Astrocyte (in vitro differentiated cells and primary cell): ENCODE measurements at regions not wholly inside any gene's neighbourhood (a gene's known extent, or its start where the extent isn't known, plus 50 kb on each side); places are given as distances from the start of the nearest gene placed in this dataset.

ENCODE experiments used
- DNase-seq: peaks from one replicate; pipeline ENCODE4 v3.0.0-alpha.2; 2010; ENCODE audit warnings: low read depth
- FAIRE-seq: peaks from 2 replicates; lab custom pipeline; 2011; peaks lifted over from hg19 to GRCh38; lab: Jason Lieb, UNC
- H2AFZ ChIP-seq: 2 replicates; pipeline ENCODE4 v1.6.0; 2012; ENCODE audit warnings: low read depth, low read length, inconsistent platforms
- H3K27ac ChIP-seq: 2 replicates; pipeline ENCODE4 v1.5.1; 2011; ENCODE audit warnings: low read depth, low read length, inconsistent platforms
- H3K27me3 ChIP-seq: 2 replicates; pipeline ENCODE4 v1.6.0; 2011; ENCODE audit warnings: low read length, inconsistent platforms; ENCODE audit not compliant: insufficient read depth
- H3K36me3 ChIP-seq: 2 replicates; pipeline ENCODE4 v1.5.1; 2011; ENCODE audit warnings: low read length, inconsistent platforms; ENCODE audit not compliant: insufficient read depth
- H3K4me1 ChIP-seq: 2 replicates; pipeline ENCODE4 v1.5.1; 2011; ENCODE audit warnings: low read length, inconsistent platforms; ENCODE audit not compliant: insufficient read depth
- H3K4me2 ChIP-seq: 2 replicates; pipeline ENCODE4 v1.6.0; 2012; ENCODE audit warnings: low read length, inconsistent platforms
- H3K4me3 ChIP-seq: 2 replicates; pipeline ENCODE4 v1.5.1; 2011; ENCODE audit warnings: low read depth, mild to moderate bottlenecking, low read length, inconsistent platforms; ENCODE audit not compliant: insufficient read depth
- H3K79me2 ChIP-seq: 2 replicates; pipeline ENCODE4 v1.6.0; 2012; ENCODE audit warnings: mild to moderate bottlenecking, low read length, inconsistent platforms; ENCODE audit not compliant: insufficient read depth
- H3K9ac ChIP-seq: 2 replicates; pipeline ENCODE4 v1.6.0; 2012; ENCODE audit warnings: mild to moderate bottlenecking, low read length, inconsistent platforms
- H3K9me3 ChIP-seq: 2 replicates; pipeline ENCODE4 v1.5.1; 2012; ENCODE audit warnings: low read depth, mild to moderate bottlenecking, low read length, inconsistent platforms; ENCODE audit not compliant: insufficient read depth
- H4K20me1 ChIP-seq: 2 replicates; pipeline ENCODE4 v1.6.0; 2012; ENCODE audit warnings: low read length, inconsistent platforms; ENCODE audit not compliant: insufficient read depth
- H3K27ac Mint-ChIP-seq: one replicate; pipeline ENCODE4 v1.8.0; 2021; ENCODE audit warnings: mild to moderate bottlenecking, mixed read lengths; ENCODE audit not compliant: unreplicated experiment
- H3K27me3 Mint-ChIP-seq: one replicate; pipeline ENCODE4 v1.8.0; 2021; ENCODE audit warnings: low read depth, mixed read lengths; ENCODE audit not compliant: unreplicated experiment
- H3K36me3 Mint-ChIP-seq: one replicate; pipeline ENCODE4 v1.8.0; 2021; ENCODE audit warnings: low read depth, mixed read lengths; ENCODE audit not compliant: unreplicated experiment
- H3K4me1 Mint-ChIP-seq: one replicate; pipeline ENCODE4 v1.8.0; 2021; ENCODE audit warnings: low read depth, mixed read lengths; ENCODE audit not compliant: unreplicated experiment
- H3K4me3 Mint-ChIP-seq: one replicate; pipeline ENCODE4 v1.8.0; 2021; ENCODE audit warnings: mild to moderate bottlenecking, moderate library complexity, mixed read lengths; ENCODE audit not compliant: unreplicated experiment
- H3K9me3 Mint-ChIP-seq: one replicate; pipeline ENCODE4 v1.8.0; 2021; ENCODE audit warnings: mild to moderate bottlenecking, mixed read lengths; ENCODE audit not compliant: unreplicated experiment
- CTCF ChIP-seq: IDR thresholded peaks from 2 replicates; pipeline ENCODE4 v1.5.1; 2011; ENCODE audit warnings: low read depth, mild to moderate bottlenecking, inconsistent platforms, low read length, moderate library complexity; ENCODE audit not compliant: insufficient read depth
- EZH2 ChIP-seq: IDR thresholded peaks from 2 replicates; pipeline ENCODE4 v1.6.1; 2012; ENCODE audit warnings: mild to moderate bottlenecking, low read length, inconsistent platforms; ENCODE audit not compliant: insufficient read depth

DNA sequence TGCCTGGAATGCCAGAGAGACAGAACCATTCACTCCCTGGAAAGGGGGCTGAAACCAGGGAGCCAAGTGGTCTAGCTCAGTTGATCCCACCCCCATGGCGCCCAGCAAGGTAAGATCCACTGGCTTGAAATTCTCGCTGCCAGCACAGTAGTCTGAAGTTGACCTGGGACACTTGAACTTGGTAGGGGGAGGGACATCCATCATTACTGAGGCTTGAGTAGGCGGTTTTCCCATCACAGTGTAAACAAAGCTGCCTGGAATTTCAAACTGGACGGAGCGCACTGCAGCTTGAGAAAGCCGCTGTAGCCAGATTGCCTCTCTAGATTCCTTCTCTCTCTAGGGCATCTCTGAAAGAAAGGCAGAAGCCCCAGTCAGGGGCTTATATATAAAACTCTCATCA lies 310.7 kb upstream of the DPPA4 start:
- TF ChIP-seq EZH2 (no peak), CTCF (no peak)
- Mint-ChIP-seq H3K36me3 (no peaks in the 10 kb centered on the region), H3K4me1 (peaks cover 4% of the 10 kb centered on the region), H3K9me3 (peaks cover 5% of the 10 kb centered on the region), H3K4me3 (no peak overlapping the region), H3K27ac (no peak overlapping the region), H3K27me3 (no peaks in the 10 kb centered on the region)
- Histone ChIP-seq H3K9ac (no peak overlapping the region), H3K27ac (no peak overlapping the region), H3K4me1 (no peaks in the 10 kb centered on the region), H3K27me3 (no peaks in the 10 kb centered on the region), H3K4me3 (no peak overlapping the region), H3K79me2 (no peaks in the 10 kb centered on the region), H2AFZ (no peak overlapping the region), H3K4me2 (no peak overlapping the region), H4K20me1 (no peaks in the 10 kb centered on the region), H3K36me3 (no peaks in the 10 kb centered on the region), H3K9me3 (no peaks in the 10 kb centered on the region)
- FAIRE-seq (no peak), DNase-seq (no peak)

DNA sequence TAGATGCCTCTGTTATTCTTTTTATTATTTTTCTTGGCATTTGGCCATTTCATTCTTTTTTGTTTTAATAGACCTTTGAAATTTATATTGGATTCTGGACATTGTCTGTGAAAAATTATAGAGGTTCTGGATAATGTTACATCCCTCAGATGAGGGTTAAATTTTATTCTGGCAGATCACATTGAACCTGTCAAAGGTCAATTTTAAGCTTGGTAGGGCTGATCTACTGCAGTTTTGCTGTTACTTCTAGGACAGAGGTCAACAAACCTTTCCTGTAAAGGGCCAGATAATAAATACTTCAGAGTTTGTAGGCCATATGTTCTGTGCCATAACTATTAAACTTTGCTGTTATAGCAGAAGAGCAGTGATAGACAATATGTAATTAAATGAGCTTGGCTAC lies 318.9 kb upstream of the DPPA4 start:
- Mint-ChIP-seq H3K9me3 (peaks cover 7% of the 10 kb centered on the region), H3K4me1 (no peaks in the 10 kb centered on the region), H3K27ac (no peak overlapping the region), H3K36me3 (no peaks in the 10 kb centered on the region), H3K27me3 (no peaks in the 10 kb centered on the region), H3K4me3 (no peak overlapping the region)
- H3K9ac ChIP-seq, result no peak overlapping the region
- no peaks in the 10 kb centered on the region for H3K79me2 ChIP-seq
- no peaks in the 10 kb centered on the region for H3K27me3 ChIP-seq
- no peaks in the 10 kb centered on the region for H4K20me1 ChIP-seq
- H3K4me2 ChIP-seq, result no peak overlapping the region
- no peaks in the 10 kb centered on the region for H3K4me1 ChIP-seq
- DNase-seq (no peak), FAIRE-seq (no peak)
- no peaks in the 10 kb centered on the region for H3K36me3 ChIP-seq
- H2AFZ ChIP-seq, result no peak overlapping the region
- TF ChIP-seq EZH2 (no peak), CTCF (no peak)
- no peaks in the 10 kb centered on the region for H3K9me3 ChIP-seq
- no peak overlapping the region for H3K4me3 ChIP-seq
- no peak overlapping the region for H3K27ac ChIP-seq

DNA sequence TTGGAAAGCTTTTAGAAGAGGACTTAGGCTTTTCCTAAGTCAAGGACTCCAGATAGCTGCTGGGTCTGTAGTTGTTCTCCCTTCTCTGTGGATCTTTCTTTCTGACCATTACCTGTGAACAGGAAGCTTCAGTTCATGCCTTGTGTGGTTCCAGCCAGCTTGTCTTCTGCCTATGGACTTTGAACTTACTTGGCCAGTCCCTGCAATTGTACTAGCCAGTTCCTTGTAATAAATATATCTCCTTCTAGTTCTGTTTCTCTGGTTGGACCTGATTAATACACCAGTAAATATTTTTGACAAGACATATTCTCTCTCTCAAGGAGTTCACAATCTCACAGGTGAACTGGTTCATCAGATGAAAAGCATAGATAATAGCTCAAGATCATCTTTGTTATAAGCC lies 341.3 kb upstream of the DPPA4 start:
- no peak overlapping the region for H3K27ac ChIP-seq
- DNase-seq (no peak), FAIRE-seq (no peak)
- H3K4me3 Mint-ChIP-seq, result no peak overlapping the region
- H3K4me2 ChIP-seq, result no peak overlapping the region
- no peak for TF ChIP-seq CTCF
- no peak for TF ChIP-seq EZH2
- H3K79me2 ChIP-seq, result no peaks in the 10 kb centered on the region
- no peak overlapping the region for H3K27ac Mint-ChIP-seq
- H3K4me1 ChIP-seq, result no peaks in the 10 kb centered on the region
- H3K36me3 Mint-ChIP-seq, result no peaks in the 10 kb centered on the region
- H3K36me3 ChIP-seq, result no peaks in the 10 kb centered on the region
- H3K27me3 ChIP-seq, result no peaks in the 10 kb centered on the region
- H3K4me3 ChIP-seq, result no peak overlapping the region
- no peaks in the 10 kb centered on the region for H3K4me1 Mint-ChIP-seq
- H3K9ac ChIP-seq, result no peak overlapping the region
- H4K20me1 ChIP-seq, result no peaks in the 10 kb centered on the region
- H3K27me3 Mint-ChIP-seq, result no peaks in the 10 kb centered on the region
- no peak overlapping the region for H2AFZ ChIP-seq
- H3K9me3 ChIP-seq, result no peaks in the 10 kb centered on the region
- no peaks in the 10 kb centered on the region for H3K9me3 Mint-ChIP-seq
